K562 (cell line): ENCODE measurements at regions not wholly inside any gene's neighbourhood (a gene's known extent, or its start where the extent isn't known, plus 50 kb on each side); places are given as distances from the start of the nearest gene placed in this dataset.

Experiments
- CREBBP ChIP-seq: IDR thresholded peaks from one replicate; pipeline ENCODE4 v1.6.1; 2012; ENCODE audit warnings: low read depth, mild to moderate bottlenecking, control low read depth, inconsistent platforms, low read length
- FOXA1 ChIP-seq: fragments of 450-650 bp; IDR thresholded peaks from 2 replicates; pipeline ENCODE4 v1.6.1; 2016; ENCODE audit warnings: mild to moderate bottlenecking, borderline replicate concordance
- FOXM1 ChIP-seq, 2 experiments: fragments of 450-650 bp in 1 of 2; sonication (generic) in 1 of 2; formaldehyde crosslinking in 1 of 2; IDR thresholded peaks; 2 replicates each; pipeline versions ENCODE4 v1.6.1 to v1.9.0; 2017 to 2022; ENCODE audit warnings: low read depth in 2 of 2, mild to moderate bottlenecking in 2 of 2, missing genetic modification reagents in 1 of 2, moderate library complexity in 1 of 2
- KDM4B ChIP-seq, 2 experiments: fragments of 450-650 bp in 1 of 2; sonication (generic) in 1 of 2; IDR thresholded peaks; 2 replicates each; pipeline ENCODE4 v1.6.1; 2016 to 2017; ENCODE audit warnings: borderline replicate concordance in 2 of 2, antibody characterized with exemption in 1 of 2, low read depth in 1 of 2, mild to moderate bottlenecking in 1 of 2
- MCM2 ChIP-seq: fragments of 450-650 bp; IDR thresholded peaks from 2 replicates; pipeline ENCODE4 v1.6.1; 2017; ENCODE audit warnings: low read depth, mild to moderate bottlenecking
- NFXL1 ChIP-seq: fragments of 450-650 bp; formaldehyde crosslinking; IDR thresholded peaks from 2 replicates; pipeline ENCODE4 v1.4.0; 2021; ENCODE audit warnings: mild to moderate bottlenecking
- RBM17 ChIP-seq: fragments of 200-400 bp; formaldehyde crosslinking; IDR thresholded peaks from 2 replicates; pipeline ENCODE4 v1.6.1; 2017; ENCODE audit warnings: low read depth, mild to moderate bottlenecking, low read length, borderline replicate concordance
- SIRT6 ChIP-seq: IDR thresholded peaks from one replicate; pipeline ENCODE4 v1.6.1; 2012; ENCODE audit warnings: low read depth, mild to moderate bottlenecking, control low read depth, inconsistent platforms, low read length, moderate library complexity
- SMAD4 ChIP-seq: fragments of 250-450 bp; sonication (Bioruptor Pico); conservative IDR thresholded peaks from 2 replicates; pipeline ENCODE4 v1.8.0; 2021; ENCODE audit warnings: inconsistent platforms, mild to moderate bottlenecking, moderate library complexity
- TFAP4 ChIP-seq: sonication (generic); formaldehyde crosslinking; IDR thresholded peaks from 2 replicates; pipeline ENCODE4 v1.8.0; 2022; ENCODE audit warnings: missing genetic modification reagents, mild to moderate bottlenecking, moderate library complexity, borderline replicate concordance
- TRIM28 ChIP-seq: fragments of 450-650 bp; IDR thresholded peaks from 2 replicates; pipeline ENCODE4 v1.6.1; 2017
- ZBTB40 ChIP-seq, 2 experiments: fragments of 450-650 bp in 1 of 2; sonication (generic) in 1 of 2; formaldehyde crosslinking in 1 of 2; IDR thresholded peaks; 2 replicates each; pipeline versions ENCODE4 v1.7.1 to v1.9.0; 2016 to 2022; ENCODE audit warnings: inconsistent platforms in 1 of 2, mild to moderate bottlenecking in 1 of 2, missing genetic modification reagents in 1 of 2
- ZNF23 ChIP-seq: fragments of 250-450 bp; sonication (Bioruptor Pico); IDR thresholded peaks from 2 replicates; pipeline ENCODE4 v1.4.0; 2020; ENCODE audit warnings: mild to moderate bottlenecking
- ZNF263 ChIP-seq: sonication (generic); formaldehyde crosslinking; IDR thresholded peaks from 2 replicates; pipeline ENCODE4 v1.8.0; 2022; ENCODE audit warnings: mild to moderate bottlenecking, missing genetic modification reagents, borderline replicate concordance
- ZNF41 ChIP-seq: fragments of 250-450 bp; sonication (Bioruptor Pico); conservative IDR thresholded peaks from 2 replicates; pipeline ENCODE4 v1.4.0; 2020; ENCODE audit warnings: mild to moderate bottlenecking

- TF ChIP-seq ZBTB40 (IDR thresholded peaks at IDR 0.05), result no peak
- TF ChIP-seq ZBTB40 (CRISPR knock-in tag; IDR thresholded peaks at IDR 0.05), result no peak
- no peak for TF ChIP-seq RBM17
- no peak for TF ChIP-seq SIRT6
- TF ChIP-seq SMAD4, result no peak
- no peak for TF ChIP-seq FOXA1
- TF ChIP-seq NFXL1, result no peak
- TF ChIP-seq ZNF263 (CRISPR knock-in tag), result no peak
- no peak for TF ChIP-seq MCM2
- no peak for TF ChIP-seq TFAP4 (CRISPR knock-in tag)
- no peak for TF ChIP-seq TRIM28
- no peak for TF ChIP-seq ZNF41 (CRISPR knock-in tag)
- no peak for TF ChIP-seq FOXM1 (IDR thresholded peaks at IDR 0.05; ENCODE audit: low read depth)
- TF ChIP-seq FOXM1 (CRISPR knock-in tag; IDR thresholded peaks at IDR 0.05; ENCODE audit: low read depth), result no peak
- no peak for TF ChIP-seq KDM4B (IDR thresholded peaks at IDR 0.05; ENCODE audit: borderline replicate concordance in 2 of 2, low read depth in 1 of 2)
- TF ChIP-seq ZNF23 (CRISPR knock-in tag), result no peak
- TF ChIP-seq CREBBP, result no peak
Measured at GRCh38 chr13:33528896-33529295, 243.3 kb upstream of the STARD13 start (continued).
